Transverse colon (tissue), 3 donors: ENCODE measurements at regions not wholly inside any gene's neighbourhood (a gene's known extent, or its start where the extent isn't known, plus 50 kb on each side); places are given as distances from the start of the nearest gene placed in this dataset.

Experiments used
- POLR2A ChIP-seq: fragments of 450-650 bp; IDR thresholded peaks from one replicate; pipeline ENCODE4 v1.6.1; 2016; ENCODE audit warnings: antibody characterized with exemption, mild to moderate bottlenecking, moderate library complexity
- TF ChIP-seq, protein P1 (sequence below), 5 experiments: fragments of 200-600 bp in 3 of 5; fragments of 450-650 bp in 2 of 5; sonication (generic) in 3 of 5; IDR thresholded peaks; 1 replicate in 2 of 5; 2 replicates in 3 of 5; pipeline ENCODE4 v1.5.1; 2016 to 2017; ENCODE audit warnings: antibody characterized with exemption in 5 of 5, inconsistent platforms in 3 of 5, mild to moderate bottlenecking in 2 of 5, moderate library complexity in 1 of 5

DNA sequence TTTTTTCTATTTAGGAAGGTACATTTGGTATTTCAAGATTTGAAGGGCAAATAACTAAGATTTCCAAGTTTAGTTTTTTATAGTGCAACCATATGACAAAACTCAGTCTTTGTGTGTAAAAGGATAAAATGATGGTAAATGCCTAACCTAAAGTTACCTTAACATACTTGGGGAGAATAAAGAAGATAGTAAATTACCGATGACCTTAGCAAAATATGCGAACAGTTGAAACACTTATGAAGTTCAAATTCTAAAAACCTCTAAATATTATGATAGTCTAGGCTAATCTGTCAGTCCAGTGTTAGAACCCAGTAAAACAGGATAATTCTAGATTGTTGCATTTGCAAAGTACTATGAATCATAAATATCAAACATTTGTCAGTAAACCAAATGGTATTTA lies 127.5 kb downstream of the PTCHD4 start:
- TF ChIP-seq, protein P1, sequence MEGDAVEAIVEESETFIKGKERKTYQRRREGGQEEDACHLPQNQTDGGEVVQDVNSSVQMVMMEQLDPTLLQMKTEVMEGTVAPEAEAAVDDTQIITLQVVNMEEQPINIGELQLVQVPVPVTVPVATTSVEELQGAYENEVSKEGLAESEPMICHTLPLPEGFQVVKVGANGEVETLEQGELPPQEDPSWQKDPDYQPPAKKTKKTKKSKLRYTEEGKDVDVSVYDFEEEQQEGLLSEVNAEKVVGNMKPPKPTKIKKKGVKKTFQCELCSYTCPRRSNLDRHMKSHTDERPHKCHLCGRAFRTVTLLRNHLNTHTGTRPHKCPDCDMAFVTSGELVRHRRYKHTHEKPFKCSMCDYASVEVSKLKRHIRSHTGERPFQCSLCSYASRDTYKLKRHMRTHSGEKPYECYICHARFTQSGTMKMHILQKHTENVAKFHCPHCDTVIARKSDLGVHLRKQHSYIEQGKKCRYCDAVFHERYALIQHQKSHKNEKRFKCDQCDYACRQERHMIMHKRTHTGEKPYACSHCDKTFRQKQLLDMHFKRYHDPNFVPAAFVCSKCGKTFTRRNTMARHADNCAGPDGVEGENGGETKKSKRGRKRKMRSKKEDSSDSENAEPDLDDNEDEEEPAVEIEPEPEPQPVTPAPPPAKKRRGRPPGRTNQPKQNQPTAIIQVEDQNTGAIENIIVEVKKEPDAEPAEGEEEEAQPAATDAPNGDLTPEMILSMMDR (IDR thresholded peaks at IDR 0.05) = no peak
- no peak for TF ChIP-seq POLR2A
